LNCaP clone FGC (cell line): ENCODE measurements at regions not wholly inside any gene's neighbourhood (a gene's known extent, or its start where the extent isn't known, plus 50 kb on each side); places are given as distances from the start of the nearest gene placed in this dataset.
"Not testable (repeated sequence)": the region's sequence is repeated elsewhere in the genome, so short reads cannot be mapped to it uniquely, and the experiment has no call there.

ENCODE experiments used
- DNase-seq: peaks from one replicate; pipeline ENCODE4 v3.0.0-alpha.2; 2011; ENCODE audit warnings: low read depth
- H3K4me3 ChIP-seq: 2 replicates; pipeline ENCODE4 v1.5.1; 2011; ENCODE audit warnings: mild to moderate bottlenecking, low read depth, low read length, control low read depth
- TF ChIP-seq, protein P1 (sequence below): IDR thresholded peaks from 2 replicates; pipeline ENCODE4 v1.5.1; 2012; ENCODE audit warnings: mild to moderate bottlenecking; ENCODE audit not compliant: control insufficient read depth, insufficient read depth; ENCODE audit errors: extremely low read depth

DNA sequence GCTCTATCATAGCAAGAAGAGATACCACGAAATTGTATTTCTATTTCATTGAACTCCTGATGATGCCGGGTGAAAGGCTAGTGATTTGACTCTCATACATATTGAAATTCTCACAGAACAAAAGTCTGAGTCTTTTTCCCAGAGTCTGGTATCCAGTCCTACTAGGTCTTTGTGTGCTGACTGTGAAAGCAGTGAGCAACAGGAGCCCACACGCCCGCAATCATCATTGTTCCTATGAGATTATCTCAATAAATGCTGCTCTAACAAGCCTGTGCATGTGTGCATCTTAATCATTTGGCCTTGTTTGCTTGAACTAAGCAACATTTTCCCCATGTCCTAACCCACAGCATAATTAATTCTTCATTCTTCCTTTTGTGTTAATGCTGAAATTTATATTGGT is 1466.0 kb downstream of the CDH11 start:
- DNase-seq = no peak
- no peak overlapping the region for H3K4me3 ChIP-seq
- TF ChIP-seq, protein P1, sequence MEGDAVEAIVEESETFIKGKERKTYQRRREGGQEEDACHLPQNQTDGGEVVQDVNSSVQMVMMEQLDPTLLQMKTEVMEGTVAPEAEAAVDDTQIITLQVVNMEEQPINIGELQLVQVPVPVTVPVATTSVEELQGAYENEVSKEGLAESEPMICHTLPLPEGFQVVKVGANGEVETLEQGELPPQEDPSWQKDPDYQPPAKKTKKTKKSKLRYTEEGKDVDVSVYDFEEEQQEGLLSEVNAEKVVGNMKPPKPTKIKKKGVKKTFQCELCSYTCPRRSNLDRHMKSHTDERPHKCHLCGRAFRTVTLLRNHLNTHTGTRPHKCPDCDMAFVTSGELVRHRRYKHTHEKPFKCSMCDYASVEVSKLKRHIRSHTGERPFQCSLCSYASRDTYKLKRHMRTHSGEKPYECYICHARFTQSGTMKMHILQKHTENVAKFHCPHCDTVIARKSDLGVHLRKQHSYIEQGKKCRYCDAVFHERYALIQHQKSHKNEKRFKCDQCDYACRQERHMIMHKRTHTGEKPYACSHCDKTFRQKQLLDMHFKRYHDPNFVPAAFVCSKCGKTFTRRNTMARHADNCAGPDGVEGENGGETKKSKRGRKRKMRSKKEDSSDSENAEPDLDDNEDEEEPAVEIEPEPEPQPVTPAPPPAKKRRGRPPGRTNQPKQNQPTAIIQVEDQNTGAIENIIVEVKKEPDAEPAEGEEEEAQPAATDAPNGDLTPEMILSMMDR = no peak

DNA sequence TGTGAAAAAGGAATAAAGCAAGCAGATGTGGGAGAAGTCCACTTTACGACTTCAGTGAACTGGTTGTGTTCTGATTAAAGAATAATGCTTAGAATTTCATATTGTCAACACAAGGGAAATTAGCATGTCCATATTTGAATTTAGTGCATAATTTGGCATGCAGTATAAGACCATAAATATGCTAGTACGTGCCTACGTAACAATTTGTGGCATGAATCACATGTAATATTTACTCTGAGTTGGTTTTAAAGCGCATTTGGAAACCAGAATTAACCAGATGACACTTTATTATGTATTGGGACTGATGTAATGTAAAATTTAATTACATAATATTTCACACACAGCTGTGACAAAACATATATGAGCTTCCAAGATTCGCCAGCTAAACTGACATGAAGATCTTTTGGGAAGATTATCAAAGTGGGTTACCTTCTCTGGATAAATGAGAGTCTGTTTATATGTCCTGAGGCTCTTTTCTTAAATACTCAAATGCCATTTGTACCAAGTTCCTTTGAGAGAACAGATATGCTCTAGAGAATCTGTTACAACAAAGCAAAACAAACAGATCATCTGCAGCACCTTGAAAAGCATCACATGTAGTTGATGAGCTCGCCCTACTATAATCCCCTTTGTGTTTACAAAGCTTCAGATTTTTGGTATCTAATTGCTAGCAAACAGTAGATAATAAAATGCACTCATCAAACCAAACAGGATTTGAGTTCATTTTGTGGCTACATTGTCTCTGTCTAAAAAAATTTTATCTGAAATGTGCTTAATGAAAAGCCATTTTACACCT is 1468.6 kb downstream of the CDH11 start:
- no peak for DNase-seq
- H3K4me3 ChIP-seq = no peak overlapping the region
- TF ChIP-seq, protein P1 = no peak

DNA sequence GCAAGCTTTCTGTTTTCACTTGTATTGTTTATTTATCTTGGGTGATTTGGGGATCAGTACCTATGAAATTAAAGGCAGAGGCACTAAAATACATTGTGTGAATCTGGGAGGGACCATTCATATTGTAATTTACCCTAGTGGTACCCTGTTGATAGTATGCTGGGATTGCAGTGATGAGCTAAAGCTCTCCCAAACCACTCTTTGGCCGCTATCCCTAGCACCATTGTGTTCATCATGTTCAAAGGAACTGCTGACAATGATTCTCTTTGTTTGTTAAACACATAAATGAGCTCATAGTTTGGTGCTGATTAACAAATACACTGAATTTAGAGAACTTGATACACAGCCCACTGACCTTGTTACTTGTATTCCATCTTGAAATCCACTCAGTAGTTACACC is 1469.8 kb downstream of the CDH11 start:
- no peak for DNase-seq
- H3K4me3 ChIP-seq = no peak overlapping the region
- TF ChIP-seq, protein P1 = no peak

DNA sequence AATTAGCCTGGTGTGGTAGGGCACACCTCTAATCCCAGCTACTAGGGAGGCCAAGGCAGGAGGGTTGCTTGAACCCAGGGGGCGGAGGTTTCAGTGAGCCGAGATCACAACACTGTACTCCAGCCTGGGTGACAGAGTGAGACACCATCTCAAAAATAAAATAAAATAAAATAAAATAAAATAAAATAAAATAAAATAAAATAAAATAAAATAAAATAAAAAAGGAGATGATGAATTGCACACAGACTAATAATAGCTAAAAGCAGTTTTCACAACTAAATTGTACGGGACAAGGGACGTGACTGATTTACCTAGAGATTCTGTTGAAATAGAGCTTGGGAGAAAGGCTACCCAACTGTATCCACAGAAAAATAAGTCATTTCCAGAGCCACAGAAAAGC is 1471.3 kb downstream of the CDH11 start:
- TF ChIP-seq, protein P1 = no peak
- DNase-seq = no peak
- no peak overlapping the region for H3K4me3 ChIP-seq

DNA sequence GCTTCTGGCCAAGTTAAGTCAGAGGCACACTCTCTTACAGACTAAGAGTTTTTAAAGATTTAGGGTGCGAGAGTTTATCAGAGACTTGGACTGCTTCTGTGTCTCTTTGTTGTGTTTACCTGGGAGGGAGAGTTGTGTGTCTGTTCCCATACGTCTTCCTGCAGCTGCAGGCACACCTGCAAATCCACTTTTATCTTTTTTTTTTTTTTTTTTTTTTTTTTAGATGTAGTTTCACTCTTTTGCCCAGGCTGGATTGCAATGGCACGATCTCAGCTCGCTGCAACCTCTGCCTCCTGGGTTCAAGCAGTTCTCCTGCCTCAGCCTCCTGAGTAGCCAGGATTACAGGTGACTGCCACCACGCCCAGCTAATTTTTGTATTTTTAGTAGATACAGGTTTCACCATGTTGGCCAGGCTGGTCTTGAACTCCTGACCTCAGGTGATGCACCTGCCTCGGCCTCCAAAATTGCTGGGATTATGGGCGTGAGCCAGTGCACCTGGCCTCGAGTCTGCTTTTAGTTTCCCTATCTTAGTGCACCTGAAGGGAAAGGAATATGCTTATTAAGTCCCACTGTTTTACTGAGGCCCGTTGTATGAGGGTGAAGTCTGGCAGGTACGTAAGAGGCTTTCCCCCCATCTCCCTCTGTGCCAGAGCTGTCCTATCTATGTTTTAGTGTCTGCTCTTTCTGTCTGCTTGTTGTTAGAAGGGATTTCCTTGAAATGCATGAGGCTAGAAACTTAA is 1488.0 kb downstream of the CDH11 start:
- DNase-seq, H3K4me3 ChIP-seq: not testable (repeated sequence)

DNA sequence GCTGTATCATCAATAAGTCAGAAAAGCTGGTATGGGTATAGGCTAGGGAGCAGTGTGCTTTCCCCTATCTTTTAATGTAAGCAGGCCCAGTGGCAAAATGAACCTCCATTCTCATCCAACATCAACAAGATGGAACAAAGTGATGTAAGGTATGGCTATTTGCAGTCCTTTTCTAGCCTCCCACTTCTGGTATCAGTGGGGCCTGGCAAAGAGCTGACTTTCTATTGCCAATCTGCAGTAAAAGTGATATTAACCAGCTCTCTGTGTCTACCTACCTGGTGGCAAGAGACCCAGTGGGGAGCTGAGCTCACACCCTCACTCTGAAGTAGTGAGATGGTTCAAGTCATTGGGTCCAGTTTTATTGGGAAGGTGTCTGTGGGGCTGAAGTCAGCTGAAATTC is 1492.6 kb downstream of the CDH11 start:
- TF ChIP-seq, protein P1 = no peak
- no peak overlapping the region for H3K4me3 ChIP-seq
- no peak for DNase-seq

DNA sequence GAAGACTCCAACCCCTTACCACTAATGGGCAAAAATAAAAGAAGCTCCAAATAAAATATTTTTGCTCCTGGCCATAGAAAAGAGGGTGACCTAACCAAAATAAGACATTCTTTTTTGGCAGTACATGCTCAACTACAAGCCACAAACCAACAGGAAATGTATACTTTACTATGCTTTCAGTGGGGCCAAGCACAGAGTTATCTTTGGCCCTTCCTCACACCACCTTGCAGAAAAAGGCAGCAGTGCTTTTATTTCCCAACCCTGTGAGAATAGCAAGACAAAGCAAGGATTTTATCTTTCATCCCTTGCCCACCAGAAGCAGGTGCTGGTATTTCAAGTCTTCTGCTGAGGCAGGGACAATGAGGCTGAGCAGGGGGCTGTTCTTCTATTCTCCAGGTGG is 1493.1 kb downstream of the CDH11 start:
- TF ChIP-seq, protein P1 = no peak
- DNase-seq = no peak
- no peak overlapping the region for H3K4me3 ChIP-seq
